Fibroblast of skin of right quadriceps (primary cell): ENCODE measurements at regions not wholly inside any gene's neighbourhood (a gene's known extent, or its start where the extent isn't known, plus 50 kb on each side); places are given as distances from the start of the nearest gene placed in this dataset.

ENCODE experiments used
- DNase-seq: peaks from one replicate; pipeline ENCODE4 v3.0.0-alpha.2; 2013

DNA sequence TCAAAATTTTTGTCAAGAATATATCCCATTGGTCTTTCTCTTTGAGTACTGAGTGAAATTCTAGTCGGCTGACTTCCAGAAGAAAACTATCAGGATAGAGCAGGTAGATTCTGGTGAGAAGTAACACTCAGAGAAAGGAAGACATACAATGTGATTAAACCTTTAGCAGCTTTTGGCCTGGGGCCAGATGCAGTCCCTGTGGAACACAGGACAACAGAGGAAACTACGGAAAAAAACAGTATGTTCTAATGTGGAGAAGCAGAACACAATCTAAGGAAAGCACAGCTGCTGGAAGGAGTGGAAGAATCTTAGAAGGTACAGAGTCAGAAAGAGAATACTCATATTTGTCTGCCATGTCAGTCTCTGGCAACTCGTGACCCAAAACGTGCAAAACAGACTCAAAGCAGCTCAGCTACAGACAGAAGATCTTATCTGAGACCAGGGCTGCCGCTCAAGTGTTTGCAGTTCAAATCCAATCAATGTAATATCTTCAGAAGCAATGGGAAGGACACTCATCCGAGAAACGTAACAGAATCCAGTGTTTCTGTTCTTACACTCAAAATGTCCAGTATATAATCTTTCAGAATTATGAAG, 283.8 kb downstream of the MRPL39 start:
- no peak for DNase-seq

DNA sequence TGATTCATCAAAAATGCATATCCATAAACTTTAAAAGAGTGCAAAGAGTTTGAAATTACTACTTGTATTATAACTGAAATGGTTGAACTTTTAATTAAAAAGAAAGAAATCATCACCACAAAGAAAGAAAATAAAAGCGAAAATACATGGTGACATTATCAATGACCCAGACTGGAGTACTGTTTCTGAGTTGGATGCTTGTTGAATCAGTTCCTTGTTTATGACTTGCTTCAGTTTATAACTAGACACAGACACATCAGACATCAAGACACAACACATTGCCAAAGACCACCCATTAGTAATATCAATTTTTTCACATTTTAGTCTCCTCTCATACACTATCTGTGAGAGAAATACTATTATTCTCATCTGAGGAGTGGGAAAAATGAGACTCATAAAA, 293.0 kb downstream of the MRPL39 start:
- no peak for DNase-seq

DNA sequence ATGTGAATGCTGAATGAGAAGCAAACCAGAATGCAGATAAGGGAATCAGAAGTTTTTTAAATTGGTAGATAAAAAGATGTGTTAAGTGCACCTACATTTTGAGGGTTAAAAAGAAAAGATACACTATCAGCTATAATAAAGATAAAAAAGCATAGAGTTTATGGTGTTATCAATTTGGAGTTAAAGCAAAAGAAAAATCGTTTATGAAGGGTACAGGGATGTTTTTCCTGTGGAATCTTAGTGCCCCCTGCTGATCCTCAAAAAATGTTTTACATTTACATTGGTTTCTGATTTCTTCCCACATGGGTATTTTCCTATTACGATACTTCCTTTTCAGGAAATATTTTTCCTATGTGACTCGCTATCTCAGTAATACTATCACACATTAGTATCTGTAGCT, 293.5 kb downstream of the MRPL39 start:
- DNase-seq, result peak; percentile 72

DNA sequence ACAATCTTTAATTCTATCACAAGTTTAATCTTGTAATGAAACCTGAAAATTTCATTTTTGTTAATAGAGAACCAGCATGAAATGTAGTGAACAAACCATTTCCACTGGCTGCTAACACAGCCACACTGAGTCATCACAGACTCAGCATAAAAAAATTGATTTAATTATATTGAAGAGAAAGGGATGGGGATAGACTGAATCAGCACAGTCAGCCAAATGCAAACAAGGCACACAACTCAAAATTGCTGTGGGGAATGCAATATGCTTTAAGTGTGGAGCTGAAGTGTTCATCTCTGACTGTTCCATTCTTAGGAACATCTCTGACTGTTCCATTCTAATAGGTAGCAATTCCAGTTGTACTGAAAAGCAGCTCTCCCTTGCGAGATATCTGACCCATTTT, 299.8 kb downstream of the MRPL39 start:
- DNase-seq, result peak; percentile 78

DNA sequence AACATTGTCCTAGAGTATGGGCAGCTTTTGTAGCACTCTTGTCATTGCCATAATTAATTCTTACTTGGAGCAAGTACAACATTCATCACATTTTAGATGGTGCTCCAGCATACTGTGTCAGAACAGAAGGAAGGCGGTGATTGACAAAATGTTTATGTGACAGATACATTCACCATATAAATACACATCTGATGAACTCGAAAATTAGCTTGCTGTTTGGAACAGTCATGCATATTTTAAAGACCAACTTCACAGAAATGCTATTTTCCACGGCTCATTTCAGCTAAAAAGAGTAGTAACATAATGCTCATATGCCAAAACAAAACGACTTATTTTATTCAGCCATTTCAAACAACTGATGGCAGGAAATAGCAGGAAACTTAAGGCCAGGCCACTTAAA, 302.7 kb downstream of the MRPL39 start:
- DNase-seq, result no peak

DNA sequence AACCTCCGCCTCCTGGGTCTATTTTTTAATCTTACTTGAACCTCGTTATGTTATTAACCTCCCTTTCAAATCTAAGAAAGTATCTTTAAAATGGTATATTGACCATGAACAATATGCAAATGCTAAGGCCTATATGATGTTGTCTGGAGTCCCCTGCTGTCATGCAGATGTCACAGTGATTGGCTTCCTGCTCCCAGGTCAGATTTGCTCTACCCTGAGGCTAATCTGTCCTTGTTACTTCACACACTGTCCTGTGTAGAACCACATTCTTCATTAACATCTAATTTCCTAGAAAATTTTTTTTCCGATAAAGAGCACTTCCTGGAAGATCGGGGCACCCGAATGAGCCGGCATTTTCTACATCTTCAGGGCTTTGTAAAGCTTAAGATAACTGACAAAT, 306.6 kb downstream of the MRPL39 start:
- DNase-seq, result no peak

DNA sequence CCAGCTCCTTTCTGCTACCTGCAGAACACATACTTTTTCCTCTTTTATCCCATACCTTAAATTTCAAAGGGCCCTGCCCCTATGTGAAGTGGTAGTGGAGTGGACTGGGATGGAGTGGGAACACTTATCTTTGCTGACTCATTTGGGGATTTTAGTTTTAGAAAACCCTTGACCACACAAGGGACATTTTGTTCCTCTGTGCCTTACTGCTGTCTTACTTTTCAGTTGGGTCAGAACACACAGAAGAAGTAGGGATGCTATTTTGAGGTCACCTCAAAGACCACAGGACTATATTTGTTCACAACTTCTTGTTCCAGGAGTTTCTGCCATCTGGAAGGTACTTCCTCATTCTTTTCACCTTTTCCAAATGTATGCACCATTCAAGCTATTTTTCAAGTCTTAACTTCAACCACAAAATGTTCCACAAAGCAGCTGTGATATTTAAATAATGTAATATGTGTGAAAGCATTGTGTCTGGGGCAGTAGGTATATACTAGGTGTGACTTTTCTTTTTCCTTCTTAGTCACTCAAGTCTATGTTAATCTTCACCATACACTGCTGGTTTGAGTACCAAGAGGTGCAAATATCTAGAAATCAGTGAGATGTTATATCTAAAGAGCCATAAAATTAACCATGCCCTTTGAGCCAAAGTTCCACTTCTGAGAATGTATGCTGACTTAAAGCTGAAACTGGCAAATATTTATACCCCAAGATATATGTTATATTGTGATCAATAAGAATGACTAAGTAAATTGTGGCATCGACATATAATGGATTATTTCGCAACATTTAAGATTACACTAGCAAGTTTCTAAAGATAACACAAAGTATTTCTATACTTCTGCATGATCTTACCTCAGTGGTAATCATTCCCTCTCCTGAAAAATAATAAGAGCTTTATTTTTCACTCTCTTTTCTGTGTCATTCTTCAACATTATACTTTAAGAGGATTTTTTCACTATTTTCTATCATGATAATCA, 308.5 kb downstream of the MRPL39 start:
- no peak for DNase-seq

DNA sequence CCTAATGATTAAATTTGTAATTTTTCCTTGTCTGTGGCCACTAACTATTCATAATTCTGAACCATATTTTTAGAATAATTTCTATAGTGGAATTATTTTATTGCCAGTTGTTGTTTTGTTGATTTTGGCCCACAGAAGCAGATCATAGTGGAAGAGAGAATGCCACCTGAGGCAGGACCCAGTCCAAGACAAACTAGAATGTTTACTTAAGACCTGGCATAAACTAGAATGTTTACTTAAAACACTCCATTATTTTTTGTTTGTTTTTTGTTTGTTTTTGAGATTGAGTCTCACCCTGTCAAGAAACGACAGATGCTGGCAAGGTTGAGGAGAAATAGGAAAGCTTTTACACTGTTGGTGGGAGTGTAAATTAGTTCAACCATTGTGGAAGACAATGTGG, 310.2 kb downstream of the MRPL39 start:
- no peak for DNase-seq

DNA sequence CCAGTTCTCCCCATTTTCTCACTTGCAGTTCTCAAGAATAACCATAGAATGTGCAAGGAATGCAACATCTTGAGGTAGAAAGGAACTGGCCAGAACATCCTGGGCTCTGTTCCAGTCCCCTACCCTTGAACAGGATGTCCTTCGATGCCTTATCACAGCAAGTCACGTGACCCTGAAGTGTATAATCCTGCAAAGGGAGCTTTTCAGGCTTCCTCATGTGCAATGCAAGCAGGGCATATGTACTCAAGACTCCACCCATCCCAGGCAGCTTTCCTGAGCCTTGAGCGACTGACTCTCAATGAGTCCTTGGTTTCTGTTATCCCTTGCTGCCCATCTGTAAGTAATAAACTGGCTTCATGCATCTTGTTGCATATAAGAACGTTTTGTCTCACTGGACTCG, 311.0 kb downstream of the MRPL39 start:
- no peak for DNase-seq

DNA sequence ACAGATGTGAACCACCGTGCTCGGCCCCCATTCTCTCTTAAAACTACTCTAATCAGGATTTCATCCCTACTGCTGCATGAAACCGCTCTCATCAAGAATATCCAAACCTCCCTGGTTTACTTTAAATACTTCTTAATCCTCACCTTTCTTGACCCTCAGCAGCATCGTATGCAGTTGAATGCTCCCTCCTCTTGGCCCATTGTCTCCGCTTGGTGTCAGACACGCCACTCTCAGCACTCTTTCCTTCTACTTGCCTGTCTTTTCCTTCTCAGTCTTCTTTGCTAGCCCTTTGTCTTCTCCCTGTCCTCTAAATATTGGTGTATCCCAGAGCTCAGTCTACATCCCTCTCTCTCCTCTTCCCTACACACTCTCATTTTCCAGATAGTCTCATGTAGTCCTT, 314.9 kb downstream of the MRPL39 start:
- DNase-seq, result no peak

DNA sequence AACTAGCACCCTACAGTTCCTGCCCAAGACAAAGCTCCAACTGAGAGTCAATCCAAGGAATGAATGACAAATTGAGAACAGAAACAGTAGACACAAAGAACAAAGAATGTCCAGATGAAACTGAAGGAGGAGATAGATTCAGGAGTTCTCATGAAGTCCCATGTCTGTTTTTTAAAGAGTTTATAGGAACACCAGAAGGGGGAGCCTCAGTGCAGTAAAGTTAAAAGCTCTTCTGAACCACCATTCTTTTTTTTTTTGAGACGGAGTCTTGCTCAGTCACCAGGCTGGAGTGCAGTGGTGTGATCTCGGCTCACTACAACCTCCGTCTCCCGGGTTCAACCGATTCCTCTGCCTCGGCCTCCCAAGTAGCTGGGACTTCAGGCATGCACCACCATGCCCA, 323.6 kb downstream of the MRPL39 start:
- DNase-seq, result peak; percentile 43

DNA sequence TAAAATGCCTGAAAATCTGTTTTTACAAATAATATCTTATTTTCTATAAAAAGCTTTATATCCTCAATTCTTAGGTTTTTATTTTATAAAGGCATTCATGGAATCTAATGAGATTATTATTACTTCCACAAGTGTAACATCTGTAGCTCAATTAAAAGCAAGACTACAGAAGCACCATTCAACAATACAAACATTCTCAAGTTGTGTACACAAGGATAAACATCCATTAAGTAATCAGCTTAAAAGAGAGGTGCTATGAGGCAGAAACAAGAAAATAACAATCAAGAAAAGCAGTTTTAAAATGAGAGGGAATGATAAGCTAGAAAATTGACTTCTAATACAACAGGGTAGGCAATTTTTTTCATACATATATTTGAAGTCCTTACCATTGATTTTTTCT, 326.1 kb downstream of the MRPL39 start:
- no peak for DNase-seq

DNA sequence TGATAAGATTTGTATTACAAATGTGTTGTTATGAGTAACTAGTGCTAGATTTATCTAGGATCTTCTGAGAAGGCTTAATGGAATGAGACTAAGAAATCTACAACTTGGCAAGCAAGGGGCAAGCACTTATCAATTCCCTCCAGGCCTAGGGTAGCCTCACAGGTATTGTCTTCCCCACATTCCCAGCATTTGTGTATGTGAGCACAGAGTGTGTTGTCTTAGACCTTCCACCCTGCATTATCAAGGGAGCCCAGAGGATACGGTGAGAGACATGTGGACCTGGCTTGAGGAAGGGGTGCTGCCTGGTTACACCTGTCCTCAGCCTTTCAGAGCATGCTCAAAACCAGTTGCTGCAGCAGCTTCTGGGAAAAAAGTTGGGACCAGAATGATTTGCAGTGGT, 327.2 kb downstream of the MRPL39 start:
- DNase-seq, result no peak

DNA sequence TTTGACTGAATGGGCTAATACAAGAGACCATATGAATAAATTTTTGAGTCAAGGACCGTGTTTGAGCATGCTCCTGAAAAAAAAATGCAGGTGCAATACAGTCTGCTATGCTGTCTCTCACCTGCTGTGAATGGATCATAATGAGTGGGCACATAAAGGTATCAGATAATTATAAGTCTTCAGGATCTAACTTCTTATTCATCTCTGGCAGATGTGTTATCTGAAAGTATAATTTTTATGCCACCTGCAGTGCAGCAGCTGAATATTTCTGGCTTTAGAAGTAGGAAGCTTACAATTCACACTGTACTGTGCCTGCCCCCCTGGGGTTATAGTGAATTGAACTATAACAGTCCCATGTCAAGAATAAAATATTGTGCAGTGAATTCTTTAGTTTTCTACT, 333.3 kb downstream of the MRPL39 start:
- DNase-seq, result no peak

DNA sequence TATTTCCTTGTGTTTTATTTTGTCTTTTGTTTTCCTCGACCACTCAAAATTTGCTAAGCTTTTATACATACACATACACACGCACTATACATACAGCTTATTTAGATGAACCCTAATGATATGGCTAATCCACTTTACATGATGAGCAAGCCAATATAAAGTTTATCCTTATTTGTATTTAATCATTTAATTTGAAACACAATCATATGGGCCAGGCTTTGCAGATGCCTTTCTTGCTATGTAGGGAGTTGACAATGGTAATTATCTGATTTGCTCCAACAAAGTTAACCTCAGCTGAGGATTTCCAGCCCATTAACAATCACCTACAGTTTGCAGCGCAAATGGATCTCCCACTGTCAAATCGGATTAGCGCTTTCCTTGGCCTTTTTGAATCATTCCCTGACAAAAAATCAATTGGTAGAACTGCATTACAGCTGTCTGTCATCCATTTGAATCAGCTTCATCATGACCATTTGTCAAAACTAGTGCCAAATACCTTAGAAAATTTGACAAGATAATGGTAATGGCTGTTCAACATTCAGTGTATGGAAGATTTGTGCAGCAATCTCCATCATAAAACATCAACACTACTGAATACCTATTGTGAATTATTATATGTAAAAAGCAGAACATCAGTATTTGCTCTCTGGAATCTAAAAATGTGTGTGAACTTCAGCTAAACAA, 352.6 kb downstream of the MRPL39 start:
- DNase-seq, result no peak

DNA sequence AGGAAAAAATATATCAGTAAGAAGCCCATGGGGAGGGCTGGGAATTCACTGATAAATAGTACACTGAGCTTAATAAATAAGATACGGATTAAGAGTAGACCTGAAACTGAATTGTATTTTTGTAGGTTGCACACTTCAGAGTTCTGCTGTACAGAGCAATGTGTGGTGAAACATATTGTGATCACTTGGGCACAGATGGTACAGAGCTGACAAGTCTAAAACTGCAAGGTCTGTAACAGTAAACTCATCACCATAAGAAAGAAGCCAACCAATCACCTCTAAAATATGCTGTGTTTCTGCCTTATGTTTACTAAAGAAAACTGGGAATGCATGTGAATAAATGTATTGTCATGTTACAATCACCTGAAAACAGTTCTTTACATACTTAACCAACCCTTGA, 360.7 kb downstream of the MRPL39 start:
- DNase-seq, result no peak

DNA sequence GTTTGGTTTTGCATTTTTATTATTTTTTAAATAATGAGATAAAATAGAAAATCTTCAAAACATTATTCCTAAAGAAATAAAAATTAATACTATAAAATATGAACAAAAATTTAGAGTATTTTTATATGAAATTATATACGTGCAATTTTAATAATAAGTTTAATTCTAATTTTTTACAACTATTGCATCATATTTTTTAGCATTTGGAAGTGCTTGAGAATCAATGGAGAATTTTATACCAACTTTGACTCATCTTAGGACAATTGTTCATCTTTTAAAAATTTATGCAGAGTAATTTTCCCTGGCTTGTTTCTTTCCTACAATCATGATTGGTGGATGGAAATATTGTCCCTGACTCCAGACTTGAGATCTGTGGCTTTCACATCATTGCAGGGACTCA, 362.5 kb downstream of the MRPL39 start:
- no peak for DNase-seq

DNA sequence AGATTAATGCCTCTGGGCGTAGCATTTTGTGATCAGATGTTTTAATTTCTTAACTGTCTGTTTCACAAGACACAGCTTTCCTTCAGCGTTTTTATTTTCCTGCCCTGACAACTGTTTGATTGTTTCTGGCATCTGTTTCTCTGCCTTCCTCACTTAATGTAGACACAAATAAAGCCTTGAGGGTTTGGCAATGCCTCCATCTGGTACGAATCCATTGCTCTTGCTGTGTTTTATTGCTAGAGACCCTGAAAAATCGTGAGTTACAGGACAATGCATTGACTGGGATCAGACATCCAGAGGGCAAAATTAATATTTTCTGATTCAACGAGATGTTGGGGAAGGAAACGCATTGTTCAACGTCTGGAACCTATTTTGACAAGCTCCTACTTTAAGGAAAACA, 363.5 kb downstream of the MRPL39 start:
- no peak for DNase-seq

DNA sequence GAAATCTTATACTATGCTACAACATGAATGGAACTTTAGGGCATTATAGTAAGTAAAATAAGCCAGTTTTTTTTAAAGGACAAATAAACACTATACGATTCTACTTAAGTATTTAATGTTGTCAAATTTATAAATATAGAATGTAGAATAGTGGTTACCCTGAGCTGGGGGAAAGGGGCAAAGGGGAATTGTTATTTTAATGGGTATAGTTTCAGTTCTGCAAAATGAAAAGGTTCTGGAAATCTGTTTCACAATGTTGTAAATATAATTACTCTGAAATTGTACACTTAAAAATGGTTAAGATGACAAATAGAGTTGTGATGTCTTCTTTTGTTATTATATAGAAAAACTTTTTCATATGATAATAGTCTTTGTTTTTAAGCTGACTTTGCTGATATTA, 366.3 kb downstream of the MRPL39 start:
- no peak for DNase-seq

DNA sequence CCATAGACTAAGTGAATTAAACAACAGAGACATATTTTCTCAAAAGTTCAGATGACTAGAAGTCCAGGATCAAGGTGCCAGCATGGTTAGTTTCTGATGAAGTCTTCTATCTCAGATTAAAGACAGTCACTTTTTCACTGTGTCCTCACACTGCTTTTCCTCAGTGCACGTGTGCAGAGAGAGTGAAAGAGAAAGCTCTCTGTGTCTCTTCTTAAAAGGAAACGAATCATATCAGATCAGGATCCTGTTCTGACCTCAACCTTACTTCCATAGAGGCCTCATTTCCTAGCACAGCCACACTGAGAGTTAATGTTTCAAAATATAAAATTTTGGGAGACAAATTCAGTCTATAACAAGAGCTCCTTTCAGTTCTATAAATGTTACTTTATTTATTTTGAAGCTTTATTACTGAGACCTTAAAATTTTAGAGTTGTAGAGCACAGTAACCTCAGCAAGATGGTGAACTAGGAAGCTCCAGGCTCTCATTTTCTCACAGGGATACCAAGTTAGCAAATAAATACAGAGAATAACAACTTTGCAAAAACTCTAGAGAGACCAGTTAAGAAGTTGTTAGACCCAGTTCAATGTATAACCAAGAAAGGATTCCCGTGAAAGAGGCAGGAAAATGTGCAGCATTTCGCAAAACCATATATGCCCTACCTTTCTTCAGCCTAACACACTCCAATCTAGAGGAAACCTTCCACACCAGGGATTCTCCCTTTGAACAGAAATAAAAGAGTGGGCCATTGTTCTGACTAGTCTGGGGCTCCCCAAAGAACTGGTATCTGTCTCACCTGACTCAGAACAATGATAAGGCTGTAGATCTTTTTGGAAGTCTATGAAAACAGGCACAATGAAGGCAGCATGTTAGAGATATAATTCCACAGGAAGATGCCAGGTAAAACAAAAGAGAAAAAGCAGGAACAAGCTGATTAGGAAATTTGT, 372.2 kb downstream of the MRPL39 start:
- no peak for DNase-seq

DNA sequence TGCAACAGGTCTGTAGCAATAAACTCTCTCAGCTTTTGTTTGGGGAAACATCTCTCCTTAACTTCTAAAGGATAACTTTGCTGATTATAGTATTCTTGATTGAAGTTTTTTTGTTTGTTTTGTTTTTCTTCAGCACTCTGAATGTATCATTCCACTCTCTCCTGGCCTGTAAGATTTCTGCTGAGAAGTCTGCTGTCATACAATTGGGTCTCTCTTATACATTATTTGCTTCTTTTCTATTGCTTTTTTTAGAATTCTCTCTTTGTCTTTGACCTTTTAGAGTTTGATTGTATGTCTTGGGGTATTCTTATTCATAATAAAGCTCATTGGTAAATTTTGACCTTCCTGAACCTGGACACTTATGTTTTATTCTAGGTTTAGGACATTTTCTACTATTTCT, 386.3 kb downstream of the MRPL39 start:
- DNase-seq, result no peak

DNA sequence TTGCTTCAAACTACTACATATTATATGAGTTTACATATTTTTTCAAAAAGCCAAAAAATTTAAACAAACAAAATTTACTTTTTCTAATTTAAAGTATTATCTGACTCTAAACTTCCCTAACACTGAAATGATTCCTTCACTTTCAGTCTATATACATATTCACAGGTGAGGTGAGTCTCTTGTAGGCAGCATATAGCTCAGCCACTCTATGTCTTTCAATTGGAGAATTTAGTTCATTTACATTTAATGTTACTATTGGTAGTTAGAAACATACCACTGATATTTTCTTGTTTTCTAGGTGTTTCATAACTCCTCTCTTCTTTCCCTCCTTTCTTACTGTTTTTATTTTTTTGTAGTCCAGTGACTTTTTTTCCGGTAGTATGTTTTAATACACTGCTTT, 387.1 kb downstream of the MRPL39 start:
- no peak for DNase-seq
